MM.1S (cell line): ENCODE measurements at regions not wholly inside any gene's neighbourhood (a gene's known extent, or its start where the extent isn't known, plus 50 kb on each side); places are given as distances from the start of the nearest gene placed in this dataset.

Experiments used
- CTCF ChIP-seq: fragments of 300-600 bp; sonication (generic); IDR thresholded peaks from 2 replicates; pipeline ENCODE4 v1.5.1; 2016; ENCODE audit warnings: antibody characterized with exemption, low read length, mixed read lengths
- EZH2 ChIP-seq: fragments of 300-600 bp; sonication (generic); optimal IDR thresholded peaks from 2 replicates; pipeline ENCODE3; 2017; ENCODE audit warnings: low read depth, mild to moderate bottlenecking, antibody characterized with exemption, low read length, mixed read lengths
- EZH2phosphoT487 ChIP-seq: fragments of 300-600 bp; sonication (generic); IDR thresholded peaks from 2 replicates; pipeline ENCODE4 v1.6.1; 2018; ENCODE audit warnings: antibody characterized with exemption, low read length

- TF ChIP-seq CTCF: no peak
- TF ChIP-seq EZH2: no peak
- TF ChIP-seq EZH2phosphoT487: no peak
Measured at GRCh38 chr3:132900481-132900880, 137.7 kb upstream of the TMEM108 start.
